Right cardiac atrium (tissue), 5 donors: ENCODE measurements at regions not wholly inside any gene's neighbourhood (a gene's known extent, or its start where the extent isn't known, plus 50 kb on each side); places are given as distances from the start of the nearest gene placed in this dataset.
A peak's percentile ranks its signal among the peaks of the same experiment; 100 is the strongest.

ENCODE experiments used
- ATAC-seq, 2 donors: fragments of 200-7000 bp; cut with Tn5 transposase; one replicate each; pipeline versions ENCODE4 v1.8.0 to v1.9.1; 2020; ENCODE audit warnings: moderate library complexity in 2 of 2, mild to moderate bottlenecking in 1 of 2
- DNase-seq, 3 donors: peaks; one replicate each; pipeline ENCODE4 v3.0.0-alpha.2; 2020
- H3K27ac ChIP-seq: one replicate; pipeline ENCODE4 v1.5.1; 2013; ENCODE audit warnings: mild to moderate bottlenecking, low read length, control low read depth, moderate library complexity
- H3K27me3 ChIP-seq: one replicate; pipeline ENCODE4 v1.6.1; 2013; ENCODE audit not compliant: control insufficient read depth, insufficient read depth
- H3K4me1 ChIP-seq: one replicate; pipeline ENCODE4 v1.6.1; 2013; ENCODE audit warnings: low read length; ENCODE audit not compliant: control insufficient read depth, insufficient read depth
- H3K4me3 ChIP-seq: one replicate; pipeline ENCODE4 v1.5.1; 2013; ENCODE audit warnings: low read length, control low read depth
- H3K9me3 ChIP-seq: one replicate; pipeline ENCODE4 v1.6.1; 2013; ENCODE audit warnings: low read length; ENCODE audit not compliant: control insufficient read depth
- WGBS: extraction: QIAGEN DNeasy Blood & Tissue Kit; methylation state at CpG from one replicate; pipeline ENCODE4 v1.1.7; 2013; 5-methylcytosine and 5-hydroxymethylcytosine counted together
- intact Hi-C, 4 donors: fragments of 100-400 bp; cut with DNase I; formaldehyde crosslinking; loops; one replicate each; pipeline versions ENCODE4 v1.11.0 to v1.14.0; 2022 to 2023
- donor health status: healthy with polysubstance abuse.
- donor health status: DM: no; HTN: yes; CAD: no.
- donor health status: DM: no; HTN: no; CAD: no.
- donor health status: DM: no; HTN: yes; CAD: no; lungs with severe emphysema.
- donor health status: DM: yes; HTN: yes; CAD: no.

DNA sequence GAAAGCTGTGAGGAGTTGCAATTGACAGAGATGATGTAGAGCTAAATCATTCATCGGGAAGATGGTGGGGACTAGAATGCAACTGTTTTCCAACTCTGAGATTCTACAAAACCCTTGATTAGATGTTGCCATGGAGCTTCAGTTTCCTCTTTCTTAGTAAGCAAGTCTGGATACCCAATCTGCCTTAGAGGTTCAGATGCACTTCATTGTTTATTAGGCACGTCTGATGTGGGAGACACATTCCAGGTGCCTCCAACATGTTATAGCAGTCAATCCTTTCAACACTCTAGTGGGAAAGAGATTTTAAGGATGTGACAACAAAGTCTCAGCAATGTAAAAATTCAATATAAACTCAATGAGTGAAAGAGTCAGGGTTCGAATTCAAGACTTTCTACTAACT is 291.3 kb upstream of the PHYHIPL start:
- Histone ChIP-seq H3K4me3 (no peak overlapping the region), H3K27ac (no peak overlapping the region), H3K9me3 (no peaks in the 10 kb centered on the region), H3K27me3 (no peaks in the 10 kb centered on the region), H3K4me1 (no peaks in the 10 kb centered on the region)
- ATAC-seq (no peak), DNase-seq (no peak)
- 75% methylated on average over 3 of the region's 3 CpGs for WGBS
- intact Hi-C loops = no loop called here

- intact Hi-C loops = no loop called here
- Histone ChIP-seq H3K9me3 (no peaks in the 10 kb centered on the region), H3K4me3 (no peak overlapping the region), H3K27me3 (no peaks in the 10 kb centered on the region), H3K27ac (no peak overlapping the region), H3K4me1 (no peaks in the 10 kb centered on the region)
- WGBS = 83% methylated on average over 3 of the region's 3 CpGs
- DNase-seq (no peak), ATAC-seq (no peak)
Measured at GRCh38 chr10:58885686-58886345, 290.6 kb upstream of the PHYHIPL start.

DNA sequence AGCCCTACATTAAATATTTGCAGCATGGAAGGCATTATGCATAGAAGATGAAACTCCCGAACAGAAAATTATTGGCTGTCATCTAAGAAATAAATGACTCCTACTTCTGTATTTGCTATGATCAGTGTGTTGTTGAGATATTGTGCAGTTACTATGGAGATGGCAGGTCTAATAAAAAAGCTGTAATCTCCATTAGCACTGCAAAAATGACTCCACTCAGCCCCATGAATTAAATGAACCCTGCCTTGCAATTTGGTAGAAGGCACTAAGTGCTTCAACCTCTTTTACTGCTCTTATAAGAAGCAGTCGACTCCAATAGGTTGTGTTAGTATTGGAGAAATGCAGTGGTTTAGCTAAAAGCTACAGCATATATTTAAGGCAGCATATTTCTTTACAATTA is 290.0 kb upstream of the PHYHIPL start:
- no peaks in the 10 kb centered on the region for H3K4me1 ChIP-seq
- H3K4me3 ChIP-seq = no peak overlapping the region
- 68% methylated on average over 2 of the region's 2 CpGs for WGBS
- DNase-seq = no peak
- intact Hi-C loops = no loop called here
- no peaks in the 10 kb centered on the region for H3K9me3 ChIP-seq
- H3K27ac ChIP-seq = no peak overlapping the region
- H3K27me3 ChIP-seq = no peaks in the 10 kb centered on the region
- ATAC-seq = no peak

- ATAC-seq (no peak), DNase-seq (no peak)
- no peaks in the 10 kb centered on the region for H3K9me3 ChIP-seq
- intact Hi-C loops = no loop called here
- no peak overlapping the region for H3K27ac ChIP-seq
- H3K4me1 ChIP-seq = no peaks in the 10 kb centered on the region
- H3K27me3 ChIP-seq = no peaks in the 10 kb centered on the region
- 82% methylated on average over 2 of the region's 2 CpGs for WGBS
- no peak overlapping the region for H3K4me3 ChIP-seq
Measured at GRCh38 chr10:58887474-58887873, 289.0 kb upstream of the PHYHIPL start.

GRCh38 chr10:58888957-58889356 is 287.5 kb upstream of the PHYHIPL start:
- intact Hi-C loops = no loop called here
- H3K27me3 ChIP-seq = no peaks in the 10 kb centered on the region
- ATAC-seq = no peak

DNA sequence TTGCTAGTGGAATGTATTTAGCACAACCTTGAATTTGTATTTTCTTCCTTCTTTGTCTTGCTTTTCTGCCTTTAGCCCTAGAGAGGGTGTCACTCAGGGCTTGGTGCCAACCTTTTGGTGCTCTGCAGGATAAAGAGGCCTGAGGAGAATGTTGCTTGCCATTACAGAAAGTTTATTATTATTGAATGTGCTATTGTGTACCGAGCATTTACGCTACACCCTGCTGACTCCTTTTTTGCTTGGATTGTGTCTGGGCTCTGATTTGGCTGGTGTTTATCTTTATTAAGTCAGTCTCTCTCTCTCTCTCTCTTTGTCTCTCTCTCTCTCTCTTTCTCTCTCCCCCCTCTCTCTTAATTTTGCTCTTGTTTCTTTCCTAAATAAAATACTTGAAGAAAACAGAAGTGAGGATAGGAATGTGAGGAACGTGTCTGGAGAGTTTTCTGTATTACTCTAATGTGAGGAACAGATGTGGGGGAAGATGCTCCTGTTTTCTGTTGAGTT is 284.4 kb upstream of the PHYHIPL start:
- Histone ChIP-seq H3K4me3 (no peak overlapping the region), H3K27ac (no peak overlapping the region), H3K9me3 (no peaks in the 10 kb centered on the region), H3K27me3 (no peaks in the 10 kb centered on the region), H3K4me1 (no peaks in the 10 kb centered on the region)
- intact Hi-C loops = no loop called here
- WGBS = 36% methylated on average over 3 of the region's 3 CpGs
- peak; percentile 45 to 81 (median 60) for DNase-seq
- ATAC-seq = peak in 1 of 2 donors; percentile 63

More at GRCh38 chr10:58888957-58889356, 287.5 kb upstream of the PHYHIPL start:
- WGBS = 83% methylated on average over 3 of the region's 3 CpGs
- H3K4me3 ChIP-seq = no peak overlapping the region
- no peak overlapping the region for H3K27ac ChIP-seq
- H3K4me1 ChIP-seq = no peaks in the 10 kb centered on the region
- H3K9me3 ChIP-seq = no peaks in the 10 kb centered on the region
- no peak for DNase-seq

GRCh38 chr10:58894929-58895328 is 281.5 kb upstream of the PHYHIPL start:
- no peaks in the 10 kb centered on the region for H3K27me3 ChIP-seq
- H3K4me1 ChIP-seq = no peaks in the 10 kb centered on the region
- ATAC-seq (peak in 1 of 2 donors; percentile 64), DNase-seq (no peak)
- intact Hi-C loops = no loop called here
- no peak overlapping the region for H3K27ac ChIP-seq
- 22% methylated on average over 2 of the region's 2 CpGs for WGBS
- no peaks in the 10 kb centered on the region for H3K9me3 ChIP-seq
- no peak overlapping the region for H3K4me3 ChIP-seq

GRCh38 chr10:58896229-58896628 is 280.2 kb upstream of the PHYHIPL start:
- no peaks in the 10 kb centered on the region for H3K27me3 ChIP-seq
- H3K9me3 ChIP-seq = no peaks in the 10 kb centered on the region
- DNase-seq = no peak
- WGBS = 73% methylated on average over 1 of the region's 1 CpG
- no peak overlapping the region for H3K27ac ChIP-seq
- H3K4me3 ChIP-seq = no peak overlapping the region
- intact Hi-C loops = no loop called here
- no peaks in the 10 kb centered on the region for H3K4me1 ChIP-seq
- no peak for ATAC-seq

DNA sequence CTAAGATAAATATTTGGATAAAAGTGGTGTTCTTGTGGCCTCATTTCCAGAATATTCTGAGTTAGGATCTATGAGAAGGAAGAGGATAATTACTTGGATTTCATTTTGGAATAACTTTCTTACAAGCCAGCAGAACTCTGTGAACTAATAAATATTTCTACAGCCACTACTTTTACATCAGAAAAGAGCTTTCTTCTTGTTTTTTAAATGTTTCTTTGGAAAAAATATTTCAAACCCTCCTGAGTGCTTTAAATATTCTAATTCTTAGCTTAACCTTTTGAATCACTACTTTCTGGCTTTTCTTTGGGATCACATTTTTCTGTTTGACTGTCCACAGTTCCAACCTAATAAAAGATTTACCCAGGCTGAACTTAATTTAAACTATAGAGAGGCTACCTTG is 279.2 kb upstream of the PHYHIPL start:
- H3K9me3 ChIP-seq = no peaks in the 10 kb centered on the region
- DNase-seq (no peak), ATAC-seq (no peak)
- no peak overlapping the region for H3K27ac ChIP-seq
- no peaks in the 10 kb centered on the region for H3K27me3 ChIP-seq
- intact Hi-C loops = no loop called here
- H3K4me1 ChIP-seq = no peaks in the 10 kb centered on the region
- no peak overlapping the region for H3K4me3 ChIP-seq

DNA sequence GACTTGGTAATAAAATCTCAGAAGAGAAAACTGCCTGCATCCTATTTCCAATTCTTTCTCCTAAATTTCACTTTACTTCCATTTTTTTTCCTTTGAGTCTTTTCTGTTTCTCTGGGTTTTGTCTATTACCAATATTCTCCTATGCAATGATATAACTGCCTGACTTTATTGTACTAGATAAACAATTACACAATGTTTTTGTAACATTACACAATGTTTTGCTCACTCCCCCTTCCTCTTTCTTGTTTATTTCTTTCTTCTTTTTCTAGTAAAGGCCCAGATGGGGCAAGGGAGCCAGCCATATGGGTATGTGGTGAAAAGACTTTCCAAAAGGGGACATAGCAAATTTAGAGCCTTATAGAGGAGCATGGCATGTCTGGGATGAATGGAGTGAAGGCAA is 278.7 kb upstream of the PHYHIPL start:
- DNase-seq (no peak), ATAC-seq (no peak)
- H3K27me3 ChIP-seq = no peaks in the 10 kb centered on the region
- no peaks in the 10 kb centered on the region for H3K4me1 ChIP-seq
- intact Hi-C loops = no loop called here
- H3K9me3 ChIP-seq = no peaks in the 10 kb centered on the region
- no peak overlapping the region for H3K4me3 ChIP-seq
- H3K27ac ChIP-seq = no peak overlapping the region

DNA sequence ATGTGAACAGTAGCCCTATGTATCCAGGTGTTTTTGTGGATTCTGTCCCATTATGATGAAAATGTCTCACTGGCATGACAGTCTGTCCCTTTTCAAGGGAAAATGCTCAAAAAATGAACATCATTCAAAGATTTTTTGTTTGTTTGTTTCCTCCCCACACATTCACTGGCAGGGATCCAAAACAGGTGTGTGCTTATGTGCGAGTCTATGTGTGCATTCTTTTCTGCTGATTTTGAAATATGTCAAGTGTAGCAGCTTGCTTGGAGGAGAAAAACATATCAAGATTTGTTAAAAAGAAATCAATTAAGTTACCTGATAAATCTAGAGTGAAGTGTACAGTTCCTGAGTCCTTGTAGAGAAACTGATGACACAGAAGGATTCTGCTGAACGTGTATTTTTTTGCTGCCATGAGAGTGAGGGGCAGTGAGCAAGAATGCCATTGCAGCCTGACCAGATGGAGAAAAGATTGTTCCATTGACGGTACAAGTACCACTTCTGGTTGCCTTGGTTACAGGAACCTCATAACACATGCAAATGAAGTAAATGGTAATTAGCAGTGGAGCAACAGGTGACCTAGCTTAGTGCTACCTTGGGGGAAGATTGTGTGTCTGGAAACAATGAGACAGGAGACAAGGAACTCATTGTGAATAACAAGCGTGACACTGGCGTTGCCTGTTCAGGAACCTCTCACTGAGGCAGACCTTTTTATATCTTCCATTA is 277.4 kb upstream of the PHYHIPL start:
- Histone ChIP-seq H3K4me1 (no peaks in the 10 kb centered on the region), H3K4me3 (no peak overlapping the region), H3K9me3 (no peaks in the 10 kb centered on the region), H3K27ac (no peak overlapping the region), H3K27me3 (no peaks in the 10 kb centered on the region)
- DNase-seq = no peak
- intact Hi-C loops = no loop called here
- WGBS = 87% methylated on average over 5 of the region's 5 CpGs
- ATAC-seq = no peak
